Bone marrow (tissue), 2 donors: ENCODE measurements at regions not wholly inside any gene's neighbourhood (a gene's known extent, or its start where the extent isn't known, plus 50 kb on each side); places are given as distances from the start of the nearest gene placed in this dataset.
A peak's percentile ranks its signal among the peaks of the same experiment; 100 is the strongest.

Source experiments
- DNase-seq, 2 donors: peaks; one replicate each; lab custom pipeline; 2025; lab: John Stamatoyannopoulos, UW

DNA sequence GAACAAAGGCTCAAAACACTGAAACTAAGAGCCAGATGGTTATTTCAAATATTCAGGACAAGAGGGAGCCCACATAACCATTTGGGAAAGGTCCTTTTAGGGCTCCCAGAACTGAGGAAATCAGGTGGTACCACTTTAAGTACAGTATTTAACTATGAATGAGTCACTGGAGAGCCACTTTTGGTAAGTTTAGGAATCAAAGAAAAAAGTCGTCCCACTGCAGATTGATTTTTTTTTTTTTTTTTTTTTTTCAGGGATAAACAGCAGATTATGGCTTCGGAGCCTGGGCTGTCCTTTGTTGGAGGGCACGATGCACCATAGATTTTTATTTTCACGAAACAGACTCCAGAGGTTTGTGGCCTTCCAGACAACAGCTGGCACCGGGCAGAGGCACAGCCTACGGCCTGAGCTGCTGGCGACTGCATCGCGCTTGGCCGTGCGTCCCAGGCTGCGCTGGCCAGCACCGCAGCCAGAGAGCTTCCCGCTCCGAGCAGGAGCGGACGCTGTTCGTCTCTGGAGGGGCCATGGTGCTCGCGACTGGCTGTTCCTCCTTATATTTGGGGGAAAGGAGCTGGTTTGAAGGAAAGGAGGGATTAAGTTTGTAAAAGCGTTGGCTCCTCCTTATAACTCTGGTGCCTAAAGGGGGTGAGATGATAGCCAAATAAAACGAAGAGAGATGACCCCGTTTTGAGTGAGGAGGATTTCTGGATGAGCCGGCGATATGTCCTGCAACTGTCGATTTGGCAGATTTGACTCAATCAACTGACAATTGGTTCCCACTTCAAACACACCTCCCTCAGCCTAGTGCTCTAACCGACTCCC, 152.9 kb upstream of the GOLIM4 start:
- no peak for DNase-seq

DNA sequence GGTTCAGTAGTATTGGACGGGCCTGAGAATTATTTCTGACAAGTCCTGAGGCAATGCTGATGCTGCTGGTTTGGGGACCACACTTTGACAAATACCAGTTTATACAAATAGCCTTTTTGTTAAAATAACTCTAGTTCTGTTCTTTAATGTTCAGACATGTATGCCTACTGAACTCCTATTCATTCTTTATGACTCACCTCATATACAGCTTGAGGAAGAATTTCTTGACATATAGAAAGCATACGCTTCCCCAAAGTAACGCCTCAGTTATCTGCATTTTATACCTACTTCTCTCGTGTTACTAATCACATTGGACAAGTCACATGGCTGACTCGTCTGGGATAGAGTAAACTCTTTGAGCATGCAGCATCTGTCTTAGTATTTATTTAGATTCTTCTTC, 145.4 kb upstream of the GOLIM4 start:
- DNase-seq, result no peak

DNA sequence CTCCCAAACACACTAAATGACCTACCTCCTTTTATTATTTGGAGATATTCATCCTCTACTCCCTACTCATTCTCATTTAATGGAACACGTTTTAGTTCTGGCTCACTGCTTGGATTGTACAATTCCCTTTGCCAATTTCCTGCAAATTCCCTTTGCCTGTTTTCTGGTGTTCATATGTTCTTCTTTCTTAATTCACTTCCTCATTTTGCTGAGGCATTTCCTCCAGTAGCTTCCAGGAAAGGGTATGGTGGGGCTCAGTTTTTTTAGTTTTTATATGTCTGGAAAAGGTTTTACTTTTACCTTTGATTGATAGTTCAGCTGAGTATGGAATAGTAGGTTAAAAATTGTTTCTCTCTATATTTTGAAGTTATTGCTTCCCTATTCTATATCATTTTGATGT, 143.6 kb upstream of the GOLIM4 start:
- no peak for DNase-seq

DNA sequence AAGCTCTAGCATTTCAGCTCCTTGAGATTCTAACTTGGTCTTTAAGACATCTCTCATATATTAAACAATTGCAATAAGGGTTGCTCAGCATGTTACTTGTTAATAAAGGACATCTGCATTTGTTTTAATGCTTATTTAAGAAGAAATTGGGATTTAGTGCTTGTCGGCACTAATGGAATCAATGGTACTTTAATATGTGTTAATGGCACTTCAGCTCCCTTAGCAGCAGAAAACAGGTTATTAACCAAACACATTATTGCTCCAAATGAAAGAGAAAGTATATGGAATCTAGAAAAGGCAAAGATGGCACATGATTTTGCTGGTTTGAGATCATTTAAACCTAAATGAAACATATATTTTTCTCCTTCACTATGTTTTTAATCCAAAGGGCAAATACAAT, 137.3 kb upstream of the GOLIM4 start:
- no peak for DNase-seq

DNA sequence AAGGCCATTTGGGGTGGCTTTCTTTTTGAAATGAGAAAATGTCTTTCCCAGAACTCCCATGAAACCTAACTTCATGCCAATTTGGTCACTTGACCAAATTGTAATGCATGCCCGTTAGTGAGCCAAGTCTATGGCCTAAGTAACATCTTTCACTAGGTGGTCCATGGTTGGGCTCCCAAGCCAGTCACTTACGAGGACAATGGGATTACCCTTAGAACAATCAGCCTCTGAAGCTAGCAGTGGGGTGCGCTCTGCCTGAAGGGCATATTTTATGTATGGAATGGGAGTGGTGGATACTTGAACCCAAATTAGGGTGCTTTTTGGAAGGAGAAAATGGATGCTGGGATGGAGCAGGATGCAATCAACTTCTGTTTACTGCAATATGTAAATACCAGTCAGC, 127.4 kb upstream of the GOLIM4 start:
- DNase-seq, result no peak

DNA sequence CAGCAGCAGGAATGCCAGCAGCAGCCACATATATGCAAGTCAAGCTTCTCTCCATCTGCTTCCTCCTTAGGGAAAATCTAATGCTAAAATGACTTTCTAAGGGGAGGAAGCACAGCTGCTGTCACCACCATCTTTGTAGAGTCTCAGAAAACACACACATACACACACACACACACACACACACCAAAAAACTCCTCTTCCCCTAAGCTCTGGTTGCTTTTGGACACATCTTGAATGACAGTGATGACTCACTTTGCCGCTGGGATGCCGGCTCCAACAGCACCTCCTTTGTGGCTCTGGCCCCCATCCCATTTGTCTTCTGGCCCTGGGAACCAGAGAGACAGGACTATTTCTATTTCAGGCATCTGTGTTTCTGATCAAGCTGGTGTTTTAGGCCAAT, 124.8 kb upstream of the GOLIM4 start:
- no peak for DNase-seq

DNA sequence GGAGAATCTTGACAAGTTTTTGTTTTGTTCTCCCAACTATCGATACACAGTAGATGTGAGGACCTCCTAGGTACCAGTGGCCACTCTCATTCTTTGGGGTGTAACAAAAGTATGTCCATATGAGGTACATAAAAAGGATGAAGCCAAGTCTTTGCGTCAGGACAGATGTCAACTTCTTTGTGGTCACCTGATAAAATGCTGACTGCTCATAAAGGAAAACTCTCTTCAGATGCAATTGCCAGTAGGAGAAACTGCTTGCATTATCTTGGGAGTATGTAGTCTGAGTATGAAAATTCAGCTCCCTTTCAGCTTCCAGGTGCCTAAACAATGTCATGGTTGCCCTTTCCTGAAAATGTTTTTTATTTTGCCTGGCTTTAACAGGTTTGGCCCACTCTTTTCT, 123.8 kb upstream of the GOLIM4 start:
- no peak for DNase-seq

DNA sequence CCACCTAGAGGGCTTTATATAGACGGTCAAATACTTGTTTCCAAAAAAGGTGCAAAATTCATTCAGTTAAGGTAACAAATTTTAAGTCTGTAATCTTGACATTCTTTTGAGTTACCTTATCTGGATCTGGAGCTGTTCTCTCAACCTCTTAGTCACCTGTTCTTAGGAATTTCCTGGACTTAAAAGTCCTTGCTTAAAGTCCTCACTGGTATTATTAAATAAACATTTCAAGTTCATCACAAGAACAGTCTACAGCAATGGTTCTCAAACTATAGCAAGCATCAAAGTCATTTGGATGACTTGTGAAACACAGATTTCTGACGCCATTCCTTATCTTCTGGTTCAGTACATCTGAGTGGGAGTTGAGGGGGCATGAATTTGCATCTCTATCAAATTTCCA, 122.9 kb upstream of the GOLIM4 start:
- no peak for DNase-seq

DNA sequence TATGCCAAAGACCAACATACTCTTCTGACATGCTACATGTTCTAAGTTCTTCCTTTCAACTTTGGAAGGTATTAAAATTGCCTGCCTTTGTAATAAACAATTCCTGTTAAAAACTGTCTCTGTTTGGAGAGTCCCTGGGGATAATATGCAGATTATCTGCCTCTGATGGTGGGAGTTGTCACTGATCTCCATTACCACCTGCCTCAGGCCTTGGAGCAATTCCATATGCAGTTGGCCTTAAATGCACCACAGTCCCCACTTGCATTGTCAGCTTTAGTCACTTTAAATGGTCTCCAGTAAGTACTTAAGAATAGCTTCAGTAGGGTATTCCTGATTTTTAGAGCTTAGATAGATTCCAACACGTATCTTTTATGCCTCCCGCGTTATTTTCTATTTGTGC, 121.1 kb upstream of the GOLIM4 start:
- no peak for DNase-seq

DNA sequence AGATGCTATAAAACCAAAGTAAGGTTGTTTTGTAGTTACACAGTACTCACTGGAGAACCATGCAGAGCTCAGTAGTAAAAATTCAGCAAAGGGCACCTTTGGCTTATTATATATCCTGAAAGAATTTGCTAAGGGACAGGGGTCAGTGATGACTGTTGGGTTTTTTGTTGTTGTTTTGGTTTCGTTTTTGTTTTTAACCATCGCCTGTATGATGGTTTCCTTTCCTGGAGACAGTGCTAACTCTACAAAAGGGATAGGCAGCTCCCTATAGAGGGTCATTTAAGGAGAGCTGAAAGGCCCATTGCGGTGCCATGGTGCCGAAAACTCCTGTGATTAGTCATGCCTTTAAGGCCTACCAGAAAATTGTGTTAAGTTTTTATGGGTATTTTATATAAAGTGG, 118.2 kb upstream of the GOLIM4 start:
- DNase-seq, result peak in 1 of 2 donors; percentile 15

DNA sequence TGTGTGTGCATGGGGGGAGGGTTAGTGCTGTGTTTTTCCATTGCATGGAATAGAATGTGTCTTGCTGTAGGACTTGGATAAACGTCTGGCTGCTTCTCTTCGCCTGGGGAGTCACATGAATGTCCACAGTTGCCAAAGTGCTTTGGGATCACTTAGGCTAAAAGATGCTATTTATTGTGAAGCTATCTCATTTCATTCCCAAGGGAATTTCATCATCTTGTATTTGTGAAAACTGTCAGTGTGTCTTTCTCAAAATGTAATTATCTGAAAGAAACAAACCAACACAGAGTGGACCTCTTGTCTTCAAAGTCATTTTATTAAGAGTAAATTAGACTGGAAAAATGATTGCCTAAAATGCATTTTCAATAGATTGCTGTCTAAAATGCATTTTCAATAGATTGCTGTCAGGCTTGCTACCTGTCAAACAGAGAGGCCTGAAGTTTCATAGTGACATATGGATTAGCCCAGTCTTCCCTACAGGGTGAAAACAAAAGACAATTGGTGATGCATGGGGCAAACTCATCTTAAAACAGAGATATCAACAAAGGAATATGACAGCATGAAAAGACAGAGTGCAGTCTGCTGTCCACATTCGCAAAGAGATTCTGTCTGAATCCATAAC, 117.1 kb upstream of the GOLIM4 start:
- DNase-seq, result no peak

DNA sequence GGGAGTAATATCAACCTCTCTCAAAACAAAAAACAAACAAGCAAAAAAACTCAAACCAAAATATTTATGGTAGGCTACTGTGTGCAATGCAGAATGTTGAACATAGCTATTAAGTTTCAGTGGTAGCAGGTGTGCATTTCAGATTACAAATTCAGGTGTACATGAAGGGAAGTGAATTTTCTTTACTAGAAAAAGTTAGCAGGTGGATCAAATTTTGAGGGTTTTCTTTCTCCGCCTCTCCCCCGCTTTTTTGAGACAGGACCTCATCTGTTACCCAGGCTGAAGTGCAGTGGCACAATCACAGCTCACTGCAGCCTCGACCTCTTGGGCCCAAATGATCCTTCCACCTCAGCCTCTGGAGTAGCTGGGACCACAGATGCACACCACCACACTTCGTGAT, 109.7 kb upstream of the GOLIM4 start:
- DNase-seq, result no peak

DNA sequence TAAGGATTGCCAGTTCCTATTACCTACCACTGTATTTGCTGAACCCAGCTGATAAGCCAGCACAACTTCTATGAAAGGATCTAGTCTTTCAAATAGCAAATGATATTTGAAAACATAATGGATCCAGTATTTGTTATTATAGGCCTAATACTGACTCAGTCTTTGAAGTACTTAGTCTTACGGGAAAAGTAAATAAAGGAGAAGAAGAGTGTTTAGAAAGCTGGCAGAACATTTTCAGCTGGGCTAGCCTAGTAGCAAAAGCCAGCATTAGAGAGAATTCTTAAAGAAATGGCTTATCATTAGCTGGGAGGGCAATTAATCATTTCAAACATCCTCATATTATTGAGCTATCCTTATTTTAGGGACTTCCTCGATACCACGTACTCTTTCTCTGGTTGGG, 101.4 kb upstream of the GOLIM4 start:
- DNase-seq, result no peak

DNA sequence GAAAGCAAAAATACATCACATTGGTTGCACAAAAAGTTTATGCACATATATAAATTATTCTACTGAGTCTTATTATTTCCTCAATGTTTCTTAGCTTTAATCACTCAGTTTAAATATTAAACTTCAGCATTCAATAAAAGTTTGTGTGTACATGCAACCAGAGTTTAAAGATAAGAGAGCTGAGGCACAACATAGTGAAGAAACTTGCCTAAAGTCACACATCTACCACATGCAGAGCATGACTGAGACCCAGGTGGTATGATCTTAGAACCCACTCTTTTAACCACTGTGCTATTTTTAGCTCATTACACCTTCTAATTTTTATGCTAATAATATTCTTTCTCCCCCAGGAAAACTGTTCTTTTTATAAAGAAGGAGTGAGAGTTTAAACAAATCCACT, 96.1 kb upstream of the GOLIM4 start:
- DNase-seq, result no peak

DNA sequence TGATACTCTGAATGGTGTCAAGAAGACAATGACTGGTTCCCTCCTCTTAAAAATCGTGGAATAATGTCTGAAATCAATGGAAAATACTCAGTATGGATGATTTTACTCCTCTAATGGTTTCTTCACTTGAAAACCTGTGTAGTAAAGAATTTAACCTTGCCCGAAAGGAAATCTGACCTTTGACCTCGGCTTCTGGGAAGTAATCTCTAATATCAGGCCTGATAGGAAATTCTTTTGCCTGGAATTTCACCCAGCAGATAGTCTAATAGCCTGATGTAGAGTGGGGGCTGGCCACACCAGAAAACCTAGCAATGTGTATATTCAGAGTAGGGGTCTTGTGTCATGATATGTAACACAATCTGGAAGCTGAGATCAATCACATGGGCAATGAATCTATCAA, 91.5 kb upstream of the GOLIM4 start:
- no peak for DNase-seq

DNA sequence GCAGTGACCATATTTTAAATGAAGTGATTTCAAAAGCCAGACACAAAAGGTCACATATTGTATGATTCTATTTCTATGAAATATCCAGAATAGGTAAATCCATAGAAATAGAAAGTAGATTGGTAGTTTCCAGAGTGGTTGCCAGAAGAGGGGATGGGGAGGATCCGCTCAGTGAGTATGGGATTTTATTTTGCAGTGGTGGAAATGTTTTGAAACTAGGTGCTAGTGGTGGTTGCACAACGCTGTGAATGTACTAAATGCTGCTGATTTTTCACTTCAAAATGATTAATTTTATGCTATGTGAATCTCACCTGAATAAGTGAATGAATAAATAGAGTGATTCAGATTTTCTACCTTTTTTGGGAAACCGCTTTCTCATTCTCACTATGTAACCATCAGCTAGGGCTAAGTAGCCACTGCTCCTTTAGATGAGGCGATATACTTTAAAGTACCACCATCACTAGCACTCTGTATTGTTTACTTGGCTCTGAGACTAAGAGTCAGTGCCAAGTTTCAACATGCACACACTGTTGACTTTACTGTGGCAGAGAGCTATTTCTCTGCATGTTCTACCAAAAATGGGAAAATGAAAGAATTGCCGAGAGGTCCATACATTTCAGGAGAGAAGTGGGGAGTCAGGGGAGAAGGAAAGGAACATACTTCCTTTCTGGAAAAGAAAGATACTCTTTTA, 90.7 kb upstream of the GOLIM4 start:
- no peak for DNase-seq

DNA sequence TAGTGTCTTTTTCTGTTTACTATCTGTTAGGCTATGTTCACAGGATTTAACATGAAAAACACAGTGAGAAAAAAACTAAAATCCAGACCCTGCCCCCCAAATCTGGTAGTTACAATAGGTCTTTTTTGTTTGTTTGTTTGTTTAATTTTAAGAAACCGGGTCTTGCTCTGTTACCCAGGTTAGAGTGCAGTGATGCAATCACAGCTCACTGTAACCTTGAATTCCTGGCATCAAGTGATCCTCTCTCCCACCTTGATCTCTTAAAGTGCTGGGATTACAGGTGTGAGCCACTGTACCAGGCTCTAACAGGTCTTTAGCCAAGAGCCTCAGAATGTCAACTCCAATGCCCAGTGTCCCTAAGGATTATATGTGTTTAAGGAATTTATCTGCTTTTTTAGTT, 88.0 kb upstream of the GOLIM4 start:
- no peak for DNase-seq

DNA sequence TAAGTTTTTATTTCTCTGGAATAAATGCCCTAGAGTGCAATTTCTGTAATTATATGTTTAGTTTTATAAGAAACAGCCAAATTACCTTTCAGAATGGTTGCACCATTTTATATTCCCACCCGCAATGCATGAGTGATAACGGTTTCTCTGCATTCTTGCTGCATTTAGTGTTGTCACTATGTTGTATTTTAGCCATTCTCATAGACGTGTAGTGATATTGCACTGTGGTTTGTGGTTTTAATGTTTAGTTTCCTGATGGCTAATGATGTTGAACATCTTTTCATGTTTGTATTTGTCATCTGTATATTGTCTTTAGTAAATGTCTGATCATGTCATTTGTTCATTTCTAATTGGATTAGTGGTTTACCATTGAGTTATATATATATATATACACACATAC, 73.0 kb upstream of the GOLIM4 start:
- no peak for DNase-seq

DNA sequence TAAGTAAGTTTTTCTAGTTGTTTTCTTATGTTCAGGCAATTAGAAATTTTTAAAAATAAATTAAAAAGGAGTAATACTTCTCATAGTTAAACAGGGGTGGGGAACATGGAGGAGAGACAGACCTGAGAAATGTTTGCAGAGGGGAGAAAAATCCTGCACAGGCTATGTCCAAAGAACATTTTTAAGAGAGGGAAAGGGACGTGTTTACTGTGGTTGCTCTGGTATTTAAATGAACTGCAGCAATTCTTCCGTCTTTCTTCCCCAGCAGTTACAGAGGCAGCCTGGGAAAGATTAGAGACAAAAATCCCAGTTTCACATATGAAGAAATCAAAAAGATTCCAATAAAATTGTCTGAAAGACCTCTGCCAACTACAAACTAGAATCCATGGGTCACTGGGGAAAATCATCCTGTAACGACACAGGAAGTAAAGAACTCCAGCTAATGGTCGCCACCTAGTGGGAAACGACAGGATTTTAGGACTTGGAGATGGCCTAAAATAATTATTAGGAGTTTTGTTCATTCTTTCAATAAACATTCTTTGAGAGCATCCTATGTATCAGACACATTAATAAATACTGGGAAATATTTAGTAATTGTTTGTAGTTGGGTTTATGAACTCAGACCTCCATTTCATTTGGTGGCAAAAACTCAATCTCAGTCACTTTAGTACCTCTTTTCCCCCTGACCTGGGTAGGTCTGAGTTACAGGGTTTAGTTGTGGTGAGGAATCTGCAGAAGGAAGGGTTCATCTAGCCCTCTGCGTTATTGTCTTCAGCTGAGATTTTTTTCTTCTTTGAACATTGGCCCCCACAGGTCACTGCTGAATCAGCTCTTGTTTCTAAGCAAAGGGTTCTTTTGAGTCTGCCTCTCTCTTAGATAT, 69.9 kb upstream of the GOLIM4 start:
- peak in 1 of 2 donors; percentile 60 for DNase-seq

DNA sequence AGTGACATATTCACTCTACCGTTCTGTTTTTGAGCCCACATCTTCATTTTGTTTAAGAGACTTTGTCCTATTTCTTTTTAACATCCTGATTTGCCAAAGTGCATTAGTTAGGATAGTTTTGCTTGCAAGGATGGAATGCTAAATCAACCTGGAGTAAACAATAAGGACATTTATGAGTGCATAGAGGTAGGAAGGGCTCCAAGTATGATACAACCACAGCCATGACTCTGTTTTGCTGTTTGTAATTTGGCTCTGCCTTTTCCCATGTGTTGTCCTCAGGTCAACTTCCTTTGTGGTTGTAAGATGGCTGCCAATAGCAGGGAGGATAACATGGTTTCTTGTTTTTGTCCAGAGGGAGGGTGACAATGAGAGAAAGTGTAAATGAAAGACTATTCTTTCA, 66.4 kb upstream of the GOLIM4 start:
- no peak for DNase-seq

DNA sequence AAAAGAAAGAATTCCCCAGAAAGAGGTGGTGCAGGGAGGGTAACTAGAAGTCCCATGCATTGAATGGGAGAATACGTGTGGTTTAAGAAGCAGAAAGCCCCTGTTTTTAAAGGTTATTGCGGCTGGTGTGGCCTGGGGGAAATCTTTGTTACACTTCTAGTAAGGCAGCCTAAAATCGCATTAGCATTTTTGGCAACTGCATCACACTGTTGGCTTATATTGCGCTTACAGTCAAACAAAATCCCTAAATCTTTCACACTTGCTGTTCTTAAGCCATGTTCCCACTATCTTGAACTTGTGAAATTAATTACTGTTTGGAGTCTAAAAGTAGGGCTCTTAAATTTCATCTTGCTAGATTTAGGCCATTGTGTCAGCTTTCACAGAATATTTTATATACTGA, 66.0 kb upstream of the GOLIM4 start:
- no peak for DNase-seq

DNA sequence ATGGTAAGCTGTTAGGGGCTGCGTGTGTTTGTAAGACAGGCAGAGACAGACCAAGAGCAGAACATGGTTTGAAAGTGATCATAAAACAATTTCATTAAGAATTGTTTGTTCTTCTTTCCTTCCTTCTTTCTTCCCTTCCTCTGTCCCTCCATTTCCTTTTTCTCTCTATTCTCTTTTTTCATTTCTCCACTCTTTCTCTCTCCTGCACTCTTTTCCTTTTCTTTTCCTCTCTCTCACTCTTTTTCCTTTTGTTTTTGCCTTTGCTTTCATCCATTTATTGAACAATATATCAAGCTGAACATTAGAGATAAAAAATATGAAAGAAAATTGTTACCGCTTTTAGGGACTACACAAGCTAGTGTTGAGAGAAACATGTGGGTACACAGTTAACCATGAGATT, 62.2 kb upstream of the GOLIM4 start:
- DNase-seq, result no peak
